OCI-LY3 (cell line): ENCODE measurements at regions not wholly inside any gene's neighbourhood (a gene's known extent, or its start where the extent isn't known, plus 50 kb on each side); places are given as distances from the start of the nearest gene placed in this dataset.
"Not testable (repeated sequence)": the region's sequence is repeated elsewhere in the genome, so short reads cannot be mapped to it uniquely, and the experiment has no call there.

Source experiments
- H2AFZ ChIP-seq: fragments of 200-600, 300-600 bp; shearing (Covaris generic); 2 replicates; pipeline ENCODE4 v1.6.0; 2014; ENCODE audit warnings: antibody characterized with exemption, low read depth, low read length
- H3K27ac ChIP-seq: fragments of 200-600, 300-600 bp; sonication (generic); 2 replicates; pipeline ENCODE4 v1.5.1; 2014; ENCODE audit warnings: mild to moderate bottlenecking, low read length, moderate library complexity, mixed read lengths
- H3K27me3 ChIP-seq: fragments of 200-600, 300-600 bp; sonication (generic); 2 replicates; pipeline ENCODE4 v1.6.1; 2014; ENCODE audit warnings: low read depth, low read length, mixed read lengths
- H3K36me3 ChIP-seq: fragments of 200-600, 300-600 bp; sonication (generic); replicated peaks from 2 replicates; pipeline ENCODE3; 2014; ENCODE audit warnings: low read depth, low read length, mixed read lengths
- H3K4me1 ChIP-seq: fragments of 300-600, 200-600 bp; sonication (generic); 2 replicates; pipeline ENCODE4 v1.6.1; 2014; ENCODE audit warnings: low read length, mixed read lengths
- H3K4me2 ChIP-seq: fragments of 200-600, 300-600 bp; sonication (generic); 2 replicates; pipeline ENCODE4 v1.6.1; 2014; ENCODE audit warnings: low read length, mixed read lengths
- H3K4me3 ChIP-seq: fragments of 300-600, 200-600 bp; sonication (generic); 2 replicates; pipeline ENCODE4 v1.5.1; 2014; ENCODE audit warnings: antibody characterized with exemption, mild to moderate bottlenecking, low read length, moderate library complexity
- H3K79me2 ChIP-seq: fragments of 300-600, 200-600 bp; shearing (Covaris generic); 2 replicates; pipeline ENCODE4 v1.6.1; 2014; ENCODE audit warnings: mild to moderate bottlenecking, low read length, mixed read lengths
- H3K9ac ChIP-seq: fragments of 300-600, 200-600 bp; shearing (Covaris generic); 2 replicates; pipeline ENCODE4 v1.6.0; 2014; ENCODE audit warnings: mild to moderate bottlenecking, low read length, moderate library complexity
- H3K9me3 ChIP-seq: fragments of 200-600, 300-600 bp; shearing (Covaris generic); 2 replicates; pipeline ENCODE4 v1.6.1; 2014; ENCODE audit warnings: low read length, mixed read lengths; ENCODE audit not compliant: insufficient read depth
- H4K20me1 ChIP-seq: fragments of 200-600, 300-600 bp; sonication (generic); 2 replicates; pipeline ENCODE4 v1.6.1; 2016; ENCODE audit warnings: low read length, mixed read lengths; ENCODE audit not compliant: insufficient read depth
- CTCF ChIP-seq: fragments of 200-600, 300-600 bp; sonication (generic); IDR thresholded peaks from 2 replicates; pipeline ENCODE4 v1.5.1; 2014; ENCODE audit warnings: antibody characterized with exemption, low read length, low read depth
- EZH2phosphoT487 ChIP-seq: fragments of 200-600 bp; shearing (Covaris generic); IDR thresholded peaks from 2 replicates; pipeline ENCODE4 v1.6.1; 2018; ENCODE audit warnings: antibody characterized with exemption, mixed run types, low read depth

DNA sequence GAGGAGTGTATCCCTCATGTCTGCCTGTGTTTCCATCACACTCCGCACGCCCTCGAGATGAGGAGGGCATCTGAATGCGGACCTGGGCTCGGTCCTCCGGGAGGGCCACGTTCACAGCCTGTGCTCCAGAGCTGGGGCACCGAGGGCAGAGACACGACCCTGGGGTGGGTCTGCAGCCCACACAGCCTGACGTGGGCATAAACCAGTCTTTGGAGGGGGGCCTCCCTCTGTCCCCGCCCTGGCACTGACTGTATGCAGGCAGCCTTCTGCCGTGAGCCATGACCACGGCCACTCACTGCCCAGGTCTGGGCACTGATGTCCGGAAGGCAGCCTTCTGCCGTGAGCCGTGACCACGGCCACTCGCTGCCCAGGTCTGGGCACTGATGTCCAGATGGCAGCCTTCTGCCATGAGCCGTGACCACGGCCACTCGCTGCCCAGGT lies 1425.1 kb downstream of the BRD1 start:
- no peak overlapping the region for H3K9ac ChIP-seq
- H2AFZ ChIP-seq, result no peak overlapping the region
- H3K4me2 ChIP-seq, result no peak overlapping the region
- TF ChIP-seq CTCF, result no peak
- TF ChIP-seq EZH2phosphoT487, result no peak
- H3K79me2 ChIP-seq, result no peaks in the 10 kb centered on the region
- no peaks in the 10 kb centered on the region for H3K27me3 ChIP-seq
- H3K4me1 ChIP-seq, result no peaks in the 10 kb centered on the region
- no peaks in the 10 kb centered on the region for H3K9me3 ChIP-seq
- no peak overlapping the region for H3K4me3 ChIP-seq
- H3K27ac ChIP-seq, result no peak overlapping the region
- no peaks in the 10 kb centered on the region for H3K36me3 ChIP-seq
- H4K20me1 ChIP-seq, result no peaks in the 10 kb centered on the region

DNA sequence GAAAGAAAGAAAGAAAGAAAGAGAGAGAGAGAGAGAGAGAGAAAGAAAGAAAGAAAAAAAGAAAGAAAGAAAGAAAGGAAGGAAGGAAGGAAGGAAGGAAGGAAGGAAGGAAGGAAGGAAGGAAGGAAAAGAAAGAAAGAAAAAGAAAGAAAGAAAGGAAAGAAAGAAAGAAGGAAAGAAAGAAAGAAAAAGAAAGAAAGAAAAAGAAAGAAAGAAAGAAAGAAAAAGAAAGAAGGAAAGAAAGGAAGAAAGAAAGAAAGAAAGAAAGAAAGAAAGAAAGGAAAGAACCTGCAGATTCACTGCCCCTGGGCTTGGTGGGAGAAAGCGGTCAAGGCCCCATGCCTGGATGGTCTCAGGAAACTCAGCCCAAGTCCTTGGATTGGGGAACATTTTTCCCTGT lies 1426.2 kb downstream of the BRD1 start:
- H4K20me1 ChIP-seq, H3K4me2 ChIP-seq, H3K9me3 ChIP-seq, H3K27me3 ChIP-seq, H3K79me2 ChIP-seq, H2AFZ ChIP-seq, H3K4me3 ChIP-seq, H3K9ac ChIP-seq, H3K27ac ChIP-seq, H3K4me1 ChIP-seq, H3K36me3 ChIP-seq: not testable (repeated sequence)

- no peaks in the 10 kb centered on the region for H3K9me3 ChIP-seq
- H3K9ac ChIP-seq, result no peak overlapping the region
- no peak overlapping the region for H2AFZ ChIP-seq
- H3K27me3 ChIP-seq, result no peaks in the 10 kb centered on the region
- H3K4me2 ChIP-seq, result no peak overlapping the region
- TF ChIP-seq CTCF (no peak), EZH2phosphoT487 (no peak)
- H3K4me3 ChIP-seq, result no peak overlapping the region
- H3K79me2 ChIP-seq, result no peaks in the 10 kb centered on the region
- no peaks in the 10 kb centered on the region for H3K36me3 ChIP-seq
- no peaks in the 10 kb centered on the region for H4K20me1 ChIP-seq
- H3K27ac ChIP-seq, result no peak overlapping the region
- H3K4me1 ChIP-seq, result no peaks in the 10 kb centered on the region
Observed at GRCh38 chr22:48398181-48398905, 1429.3 kb downstream of the BRD1 start.

DNA sequence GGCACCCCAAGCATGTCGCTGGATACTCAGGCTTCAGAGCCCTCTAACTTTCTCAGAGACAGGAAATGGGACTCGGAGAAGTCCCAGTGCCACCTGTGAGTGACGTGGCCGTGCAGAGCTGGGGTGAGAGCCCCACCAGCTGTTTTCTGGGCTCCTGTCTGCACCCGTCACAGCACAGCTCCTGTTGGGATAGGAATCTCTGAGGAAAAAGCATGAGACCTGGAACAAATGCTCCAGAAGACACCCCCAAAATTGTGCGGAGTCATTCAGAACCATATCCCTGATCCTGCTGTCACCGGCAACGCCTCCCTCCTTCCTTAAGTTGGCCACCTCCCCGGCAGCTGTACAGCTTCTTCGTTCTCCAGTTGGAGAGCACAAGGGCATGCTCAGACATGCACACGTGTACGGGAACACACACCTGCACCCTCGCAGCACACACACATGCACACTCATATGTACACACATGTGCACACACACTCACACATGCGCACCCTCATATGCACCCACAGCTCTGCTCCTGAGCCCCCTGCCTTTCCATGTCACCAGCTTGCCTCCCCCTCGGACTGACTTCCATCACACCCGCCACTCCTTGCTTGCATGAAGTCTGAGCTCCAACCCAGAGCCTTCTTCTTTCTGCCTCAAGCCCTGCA lies 1430.0 kb downstream of the BRD1 start:
- no peak overlapping the region for H2AFZ ChIP-seq
- H3K9me3 ChIP-seq, result no peaks in the 10 kb centered on the region
- H3K36me3 ChIP-seq, result no peaks in the 10 kb centered on the region
- H3K4me1 ChIP-seq, result no peaks in the 10 kb centered on the region
- no peak overlapping the region for H3K9ac ChIP-seq
- TF ChIP-seq CTCF (no peak), EZH2phosphoT487 (no peak)
- H3K79me2 ChIP-seq, result no peaks in the 10 kb centered on the region
- H4K20me1 ChIP-seq, result no peaks in the 10 kb centered on the region
- H3K4me3 ChIP-seq, result no peak overlapping the region
- no peak overlapping the region for H3K27ac ChIP-seq
- H3K27me3 ChIP-seq, result no peaks in the 10 kb centered on the region
- no peak overlapping the region for H3K4me2 ChIP-seq
